IMR-90 (cell line): ENCODE measurements at regions not wholly inside any gene's neighbourhood (a gene's known extent, or its start where the extent isn't known, plus 50 kb on each side); places are given as distances from the start of the nearest gene placed in this dataset.
A peak's percentile ranks its signal among the peaks of the same experiment; 100 is the strongest.

ENCODE experiments used
- ATAC-seq: fragments of 200-7000 bp; cut with Tn5 transposase; 2 replicates; pipeline ENCODE4 v1.9.1; 2020; ENCODE audit warnings: low read depth, mild to moderate bottlenecking, moderate library complexity
- BruUV-seq: library from RNA; stranded (reverse); fragments of 400-500 nt; replicated peaks from 2 replicates; lab custom pipeline; 2021; lab: Mats Ljungman, UMichigan
- CTCF ChIA-PET: fragments of 300-600 bp; formaldehyde crosslinking; extraction: SDS; loops from one replicate; lab custom pipeline; 2021; ENCODE audit warnings: antibody characterized with exemption; lab: Yijun Ruan, JAX
- POLR2A ChIA-PET: fragments of 300-600 bp; sonication (Branson Sonifier 250); formaldehyde crosslinking; loops from one replicate; lab custom pipeline; 2022; ENCODE audit warnings: antibody characterized with exemption; ENCODE audit not compliant: unreplicated experiment; lab: Charles Lee
- DNase-seq: peaks from one replicate; pipeline ENCODE4 v3.0.0; 2013
- H2AFZ ChIP-seq: replicated peaks from 2 replicates; pipeline ENCODE3; 2013; ENCODE audit warnings: low read length, mild to moderate bottlenecking; ENCODE audit not compliant: poor library complexity
- H2AK5ac ChIP-seq: 2 replicates; pipeline ENCODE4 v1.6.1; 2013; ENCODE audit warnings: low read depth, low read length, inconsistent platforms
- H2AK9ac ChIP-seq: replicated peaks from 2 replicates; pipeline ENCODE3; 2013; ENCODE audit warnings: mild to moderate bottlenecking, low read depth, low read length, moderate library complexity; ENCODE audit not compliant: poor library complexity
- H2BK120ac ChIP-seq: 2 replicates; pipeline ENCODE4 v1.6.1; 2013; ENCODE audit warnings: low read depth, low read length, inconsistent platforms
- H2BK15ac ChIP-seq: 3 replicates; pipeline ENCODE4 v1.6.1; 2013; ENCODE audit warnings: low read depth, low read length, inconsistent platforms
- H2BK20ac ChIP-seq: 2 replicates; pipeline ENCODE4 v1.6.1; 2013; ENCODE audit warnings: low read depth, mild to moderate bottlenecking, inconsistent platforms, low read length, moderate library complexity
- H2BK5ac ChIP-seq: 2 replicates; pipeline ENCODE4 v1.6.1; 2013; ENCODE audit warnings: mild to moderate bottlenecking, low read depth, low read length, inconsistent platforms; ENCODE audit not compliant: poor library complexity, severe bottlenecking
- H3K14ac ChIP-seq: replicated peaks from 2 replicates; pipeline ENCODE4 v1.6.1; 2013; ENCODE audit warnings: low read depth, low read length, inconsistent platforms
- H3K18ac ChIP-seq: 2 replicates; pipeline ENCODE4 v1.6.1; 2013; ENCODE audit warnings: low read depth, low read length, control low read depth
- H3K23ac ChIP-seq: 2 replicates; pipeline ENCODE4 v1.6.1; 2013; ENCODE audit warnings: low read depth, low read length, inconsistent platforms
- H3K27ac ChIP-seq: 2 replicates; pipeline ENCODE4 v1.5.1; 2013; ENCODE audit warnings: mild to moderate bottlenecking, control low read depth, low read length; ENCODE audit not compliant: insufficient read depth
- H3K27me3 ChIP-seq: 2 replicates; pipeline ENCODE4 v1.6.1; 2013; ENCODE audit warnings: low read length; ENCODE audit not compliant: control insufficient read depth, insufficient read depth
- H3K36me3 ChIP-seq: 2 replicates; pipeline ENCODE4 v1.6.1; 2013; ENCODE audit warnings: low read length, mixed read lengths; ENCODE audit not compliant: control insufficient read depth, insufficient read depth
- H3K4ac ChIP-seq: 2 replicates; pipeline ENCODE4 v1.6.1; 2013; ENCODE audit warnings: low read depth, low read length, inconsistent platforms
- H3K4me1 ChIP-seq: 2 replicates; pipeline ENCODE4 v1.6.1; 2013; ENCODE audit warnings: low read length, mixed read lengths; ENCODE audit not compliant: control insufficient read depth, insufficient read depth
- H3K4me2 ChIP-seq: 2 replicates; pipeline ENCODE4 v1.6.1; 2013; ENCODE audit warnings: low read depth, mild to moderate bottlenecking, control low read depth, low read length, moderate library complexity
- H3K4me3 ChIP-seq: 2 replicates; pipeline ENCODE4 v1.5.1; 2013; ENCODE audit warnings: low read depth, mild to moderate bottlenecking, control low read depth, low read length, moderate library complexity; ENCODE audit not compliant: insufficient read depth
- H3K56ac ChIP-seq: 2 replicates; pipeline ENCODE4 v1.6.1; 2013; ENCODE audit warnings: low read length, inconsistent platforms; ENCODE audit not compliant: insufficient read depth; ENCODE audit errors: extremely low read depth
- H3K79me1 ChIP-seq, 2 experiments: 2 replicates each; pipeline ENCODE4 v1.6.1; 2013; ENCODE audit warnings: low read length in 2 of 2, inconsistent platforms in 1 of 2, low read depth in 1 of 2
- H3K9ac ChIP-seq: 2 replicates; pipeline ENCODE4 v1.6.1; 2013; ENCODE audit warnings: low read depth, low read length, control low read depth
- H3K9me1 ChIP-seq: 2 replicates; pipeline ENCODE4 v1.6.1; 2013; ENCODE audit warnings: low read length, inconsistent platforms; ENCODE audit not compliant: insufficient read depth
- H3K9me3 ChIP-seq: 2 replicates; pipeline ENCODE4 v1.6.1; 2013; ENCODE audit warnings: low read length; ENCODE audit not compliant: control insufficient read depth, insufficient read depth
- H4K20me1 ChIP-seq: 2 replicates; pipeline ENCODE4 v1.6.1; 2013; ENCODE audit warnings: low read length, inconsistent platforms; ENCODE audit not compliant: insufficient read depth
- H4K5ac ChIP-seq: 2 replicates; pipeline ENCODE4 v1.6.1; 2013; ENCODE audit warnings: mild to moderate bottlenecking, low read depth, low read length, control low read depth
- H4K8ac ChIP-seq, 2 experiments: 2 replicates each; pipeline ENCODE4 v1.6.1; 2013; ENCODE audit warnings: low read depth in 2 of 2, low read length in 2 of 2, control low read depth in 1 of 2, inconsistent platforms in 1 of 2
- H4K91ac ChIP-seq: 2 replicates; pipeline ENCODE4 v1.6.1; 2013; ENCODE audit warnings: low read depth, low read length, inconsistent platforms; ENCODE audit not compliant: insufficient read depth
- BHLHE40 ChIP-seq: fragments of 150-350 bp; IDR thresholded peaks from 2 replicates; pipeline ENCODE4 v1.6.1; 2016; ENCODE audit warnings: mild to moderate bottlenecking, low read depth, low read length
- CEBPB ChIP-seq: IDR thresholded peaks from 2 replicates; pipeline ENCODE4 v1.6.1; 2012; ENCODE audit warnings: low read depth, low read length, improper control_type of control experiment
- CHD1 ChIP-seq: IDR thresholded peaks from 2 replicates; pipeline ENCODE4 v1.6.1; 2012; ENCODE audit warnings: low read depth, low read length, improper control_type of control experiment
- CTCF ChIP-seq: conservative IDR thresholded peaks from 2 replicates; pipeline ENCODE4 v1.5.1; 2012; ENCODE audit warnings: mild to moderate bottlenecking, low read depth, low read length, improper control_type of control experiment
- ELK1 ChIP-seq: fragments of 150-350 bp; IDR thresholded peaks from 2 replicates; pipeline ENCODE4 v1.6.1; 2016; ENCODE audit warnings: low read depth, mild to moderate bottlenecking, low read length, moderate library complexity, borderline replicate concordance
- FOS ChIP-seq: fragments of 150-350 bp; IDR thresholded peaks from 2 replicates; pipeline ENCODE4 v1.6.1; 2016; ENCODE audit warnings: low read depth, low read length
- MAFK ChIP-seq: IDR thresholded peaks from 2 replicates; pipeline ENCODE4 v1.6.1; 2012; ENCODE audit warnings: low read depth, low read length, improper control_type of control experiment
- MXI1 ChIP-seq: IDR thresholded peaks from 2 replicates; pipeline ENCODE4 v1.6.1; 2012; ENCODE audit warnings: low read depth, mild to moderate bottlenecking, low read length, moderate library complexity, borderline replicate concordance
- POLR2A ChIP-seq: IDR thresholded peaks from 2 replicates; pipeline ENCODE4 v1.6.1; 2012; ENCODE audit warnings: mild to moderate bottlenecking, low read depth, low read length
- RAD21 ChIP-seq: IDR thresholded peaks from 2 replicates; pipeline ENCODE4 v1.6.1; 2012; ENCODE audit warnings: low read length, improper control_type of control experiment
- RFX5 ChIP-seq: IDR thresholded peaks from 2 replicates; pipeline ENCODE4 v1.8.0; 2012; ENCODE audit warnings: low read depth, mild to moderate bottlenecking, low read length, moderate library complexity
- SMC3 ChIP-seq: fragments of 150-350 bp; IDR thresholded peaks from 2 replicates; pipeline ENCODE4 v1.6.1; 2016; ENCODE audit warnings: low read depth, mild to moderate bottlenecking, antibody characterized with exemption, low read length, moderate library complexity
- WGBS, 2 experiments: methylation state at CpG; one replicate each; pipeline versions ENCODE4 v1.1.5 to v1.1.7; 2013; ENCODE audit warnings: missing lambda C conversion rate in 2 of 2; ENCODE audit not compliant: insufficient read length in 1 of 2; ENCODE audit errors: extremely low coverage in 2 of 2; 5-methylcytosine and 5-hydroxymethylcytosine counted together
- dilution Hi-C: fragments of 300-500 bp; cut with HindIII; formaldehyde crosslinking; loops from one replicate; pipeline ENCODE4 v1.14.3; 2018; ENCODE audit warnings: low sequenced_read_pairs; ENCODE audit not compliant: unreplicated experiment
- in situ Hi-C: fragments of 300-500 bp; cut with MboI; formaldehyde crosslinking; loops from 3 replicates; pipeline ENCODE4 v1.14.3; 2019; ENCODE audit warnings: low sequenced_read_pairs, inconsistent platforms, mixed read lengths
- intact Hi-C: fragments of 100-400 bp; cut with micrococcal nuclease; formaldehyde crosslinking; loops from 2 replicates; pipeline ENCODE4 v1.10.0; 2022

GRCh38 chr15:39058351-39059131 is 493.9 kb upstream of the RASGRP1 start:
- ChIA-PET POLR2A (interaction anchor here (0.6 kb wide), 1 partner anchor 17 kb away, joined by 5 read pairs; no protein-coding TSS in a partner anchor), CTCF (interaction anchor here (0.7 kb wide), 1 partner anchor 12 kb away, joined by 3 read pairs; no protein-coding TSS in a partner anchor)
- ATAC-seq (no peak), DNase-seq (no peak)
- 0 out of 2 replicates have a peak, but pooled peaks cover 2% of the 10 kb centered on the region for H3K9me1 ChIP-seq
- no peak overlapping the region for H3K4me2 ChIP-seq
- H4K5ac ChIP-seq: no peak overlapping the region
- H4K8ac ChIP-seq: no peak overlapping the region
- H2BK20ac ChIP-seq: no peak overlapping the region
- in situ Hi-C loops: no loop called here
- TF ChIP-seq MAFK (no peak), FOS (no peak), POLR2A (no peak), CEBPB (no peak), ELK1 (no peak), RAD21 (no peak), CHD1 (no peak), MXI1 (no peak), BHLHE40 (no peak), SMC3 (no peak), CTCF (no peak), RFX5 (no peak)
- peaks cover 5% of the 10 kb centered on the region for H3K4me1 ChIP-seq
- no peaks in the 10 kb centered on the region for H3K27me3 ChIP-seq
- H2BK15ac ChIP-seq: no peak overlapping the region
- WGBS, 2 experiments: 100% methylated on average over 1 of the region's 6 CpGs; no CpG with 5 or more reads in 1 of the 2 experiments
- H4K20me1 ChIP-seq: no peaks in the 10 kb centered on the region
- H2BK120ac ChIP-seq: no peak overlapping the region
- H2AFZ ChIP-seq: no peak overlapping the region
- dilution Hi-C loops: no loop called here
- H2AK5ac ChIP-seq: peak overlapping the region; percentile 63; the same call in 1 of the 2 replicates
- no peaks in the 10 kb centered on the region for H3K79me1 ChIP-seq
- H3K23ac ChIP-seq: no peak overlapping the region
- H2BK5ac ChIP-seq: no peak overlapping the region
- H3K36me3 ChIP-seq: no peaks in the 10 kb centered on the region
- H2AK9ac ChIP-seq: no peak overlapping the region
- intact Hi-C loops: loop anchor here (1.0 kb wide), 1 partner anchor 11 kb away; no protein-coding TSS in a partner anchor
- BruUV-seq: no TSS peak
- H3K4ac ChIP-seq: 0 out of 2 replicates have a peak overlapping the region, but pooled peaks have one; percentile 5
- H3K27ac ChIP-seq: no peak overlapping the region
- no peak overlapping the region for H3K18ac ChIP-seq
- no peaks in the 10 kb centered on the region for H3K9me3 ChIP-seq
- H3K4me3 ChIP-seq: no peak overlapping the region
- H3K9ac ChIP-seq: no peak overlapping the region
- H3K56ac ChIP-seq: no peak overlapping the region
- no peak overlapping the region for H3K14ac ChIP-seq
- H4K91ac ChIP-seq: no peak overlapping the region
